Dermis blood vessel endothelial cell (primary cell): ENCODE measurements at regions not wholly inside any gene's neighbourhood (a gene's known extent, or its start where the extent isn't known, plus 50 kb on each side); places are given as distances from the start of the nearest gene placed in this dataset.
"Not testable (repeated sequence)": the region's sequence is repeated elsewhere in the genome, so short reads cannot be mapped to it uniquely, and the experiment has no call there.

Experiments
- DNase-seq: peaks from one replicate; pipeline ENCODE4 v3.0.0; 2010

DNA sequence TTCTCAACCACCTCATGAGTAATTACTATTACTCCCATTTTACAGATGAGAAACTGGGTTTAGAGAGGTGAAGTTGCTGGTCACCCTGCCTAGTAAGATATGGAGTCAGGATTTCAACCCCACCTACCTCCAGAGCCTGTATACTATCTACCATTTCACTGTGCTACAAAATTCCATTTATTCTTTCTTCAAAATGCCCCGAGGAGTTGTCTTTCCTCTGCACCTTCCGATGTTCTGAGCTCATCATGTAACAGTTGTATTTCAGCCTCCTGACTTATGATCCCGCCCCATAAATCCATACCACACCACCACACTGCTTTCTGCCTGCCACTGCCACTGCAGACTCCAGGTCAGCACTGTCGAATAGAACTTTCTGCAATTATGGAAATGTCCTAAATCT, 71.3 kb upstream of the SLC25A36 start:
- DNase-seq, result no peak

- no peak for DNase-seq
Measured at GRCh38 chr3:140871022-140871421, 70.6 kb upstream of the SLC25A36 start.

- DNase-seq, result not testable (repeated sequence)
Measured at GRCh38 chr3:140872165-140872564, 69.5 kb upstream of the SLC25A36 start.

- no peak for DNase-seq
Measured at GRCh38 chr3:140883428-140884040, 58.1 kb upstream of the SLC25A36 start.

DNA sequence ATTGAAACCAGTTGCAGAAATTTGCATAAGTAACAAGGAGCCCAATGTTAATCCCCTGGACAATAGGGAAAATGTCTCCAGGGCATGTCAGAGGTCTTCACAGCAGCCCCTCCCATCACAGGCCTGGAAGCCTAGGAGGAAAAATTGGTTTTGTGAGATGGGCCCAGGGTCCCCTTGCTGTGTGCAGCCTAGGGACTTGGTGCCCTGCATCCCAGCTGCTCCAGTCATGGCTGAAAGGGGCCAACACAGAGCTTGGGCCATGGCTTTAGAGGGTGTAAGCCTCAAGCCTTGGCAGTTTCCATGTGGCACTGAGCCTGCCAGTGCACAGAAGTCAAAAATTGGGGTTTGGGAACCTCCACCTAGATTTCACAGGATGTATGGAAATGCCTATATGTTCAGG, 55.9 kb upstream of the SLC25A36 start:
- not testable (repeated sequence) for DNase-seq
